ENCODE measurements at regions not wholly inside any gene's neighbourhood (a gene's known extent, or its start where the extent isn't known, plus 50 kb on each side); places are given as distances from the start of the nearest gene placed in this dataset.

DNA sequence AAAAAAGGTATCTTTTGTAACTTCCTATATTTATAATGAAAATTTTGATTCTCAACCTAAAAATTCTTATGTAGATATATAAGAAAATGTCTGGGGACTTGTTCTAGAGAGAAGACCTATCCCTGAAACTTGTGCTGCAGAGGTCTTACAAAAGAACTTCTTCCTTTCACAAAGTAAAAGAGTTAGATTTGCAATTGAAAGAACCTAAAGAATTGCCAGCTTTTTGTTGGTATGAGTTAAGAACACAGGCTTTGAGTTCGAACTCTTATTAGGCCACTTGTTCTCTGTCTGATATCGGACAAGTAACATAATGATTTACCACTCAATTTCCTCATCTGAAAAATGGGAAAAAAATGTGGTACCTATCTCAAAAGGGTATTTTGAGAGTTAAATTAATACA lies 162.0 kb upstream of the LAMA2 start:
- intact Hi-C loops (cut with DNase I; ENCODE audit: low total_unique reads) (no loop called here), in situ Hi-C loops (cut with MboI; ENCODE audit: low pct_ligation_motif_present in 1 of 4, low pct_unique_long_range_greater_than_20kb in 1 of 4, low sequenced_read_pairs in 3 of 4) (no loop called here)
- no peaks in the 10 kb centered on the region for H3K36me3 ChIP-seq
- H3K27me3 ChIP-seq, result no peaks in the 10 kb centered on the region
- H3K27ac ChIP-seq, result no peak overlapping the region
- no peaks in the 10 kb centered on the region for H3K4me1 ChIP-seq
- no peak overlapping the region for H3K4me3 ChIP-seq
- no peak for TF ChIP-seq POLR2A (IDR thresholded peaks at IDR 0.05)
- no peak for TF ChIP-seq EP300 (IDR thresholded peaks at IDR 0.05; ENCODE audit: low read depth)
- no peak for TF ChIP-seq POLR2AphosphoS5 (IDR thresholded peaks at IDR 0.05)
- TF ChIP-seq, protein P1, sequence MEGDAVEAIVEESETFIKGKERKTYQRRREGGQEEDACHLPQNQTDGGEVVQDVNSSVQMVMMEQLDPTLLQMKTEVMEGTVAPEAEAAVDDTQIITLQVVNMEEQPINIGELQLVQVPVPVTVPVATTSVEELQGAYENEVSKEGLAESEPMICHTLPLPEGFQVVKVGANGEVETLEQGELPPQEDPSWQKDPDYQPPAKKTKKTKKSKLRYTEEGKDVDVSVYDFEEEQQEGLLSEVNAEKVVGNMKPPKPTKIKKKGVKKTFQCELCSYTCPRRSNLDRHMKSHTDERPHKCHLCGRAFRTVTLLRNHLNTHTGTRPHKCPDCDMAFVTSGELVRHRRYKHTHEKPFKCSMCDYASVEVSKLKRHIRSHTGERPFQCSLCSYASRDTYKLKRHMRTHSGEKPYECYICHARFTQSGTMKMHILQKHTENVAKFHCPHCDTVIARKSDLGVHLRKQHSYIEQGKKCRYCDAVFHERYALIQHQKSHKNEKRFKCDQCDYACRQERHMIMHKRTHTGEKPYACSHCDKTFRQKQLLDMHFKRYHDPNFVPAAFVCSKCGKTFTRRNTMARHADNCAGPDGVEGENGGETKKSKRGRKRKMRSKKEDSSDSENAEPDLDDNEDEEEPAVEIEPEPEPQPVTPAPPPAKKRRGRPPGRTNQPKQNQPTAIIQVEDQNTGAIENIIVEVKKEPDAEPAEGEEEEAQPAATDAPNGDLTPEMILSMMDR (IDR thresholded peaks at IDR 0.05), result no peak
- no peak for DNase-seq
- 85% methylated on average over 2 of the region's 2 CpGs for WGBS, 2 donors (ENCODE audit: low coverage in 1 of 2)
- no peaks in the 10 kb centered on the region for H3K9me3 ChIP-seq

DNA sequence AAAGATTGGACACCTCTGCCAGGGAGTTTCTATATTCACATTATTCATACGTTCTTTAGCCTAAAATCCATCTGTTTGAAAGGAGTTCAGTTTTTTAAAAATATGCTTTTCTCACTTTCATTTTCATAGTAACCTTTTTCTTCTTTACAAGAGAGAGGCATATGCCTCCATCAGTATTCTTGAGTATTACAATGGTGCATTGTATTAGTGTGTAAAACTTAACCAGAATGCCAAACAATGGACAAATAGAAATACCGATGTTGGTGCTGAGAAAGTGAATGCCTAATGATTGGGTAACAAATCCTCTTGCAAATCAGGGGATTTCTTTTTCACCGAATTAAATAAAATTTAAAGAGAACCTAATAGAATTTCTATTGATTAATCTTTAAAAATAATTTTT lies 163.2 kb upstream of the LAMA2 start:
- TF ChIP-seq, protein P1 (IDR thresholded peaks at IDR 0.05), result no peak
- TF ChIP-seq EP300 (IDR thresholded peaks at IDR 0.05; ENCODE audit: low read depth), result no peak
- TF ChIP-seq POLR2A (IDR thresholded peaks at IDR 0.05), result no peak
- TF ChIP-seq POLR2AphosphoS5 (IDR thresholded peaks at IDR 0.05), result no peak
- no peak overlapping the region for H3K27ac ChIP-seq
- no peaks in the 10 kb centered on the region for H3K4me1 ChIP-seq
- intact Hi-C loops (cut with DNase I; ENCODE audit: low total_unique reads), result no loop called here
- H3K36me3 ChIP-seq, result no peaks in the 10 kb centered on the region
- no peaks in the 10 kb centered on the region for H3K27me3 ChIP-seq
- in situ Hi-C loops (cut with MboI; ENCODE audit: low pct_ligation_motif_present in 1 of 4, low pct_unique_long_range_greater_than_20kb in 1 of 4, low sequenced_read_pairs in 3 of 4), result no loop called here
- no peak overlapping the region for H3K4me3 ChIP-seq
- WGBS, 2 donors (ENCODE audit: low coverage in 1 of 2), result 82 to 89% methylated on average over 3 of the region's 3 CpGs
- DNase-seq, result no peak
- H3K9me3 ChIP-seq, result no peaks in the 10 kb centered on the region

DNA sequence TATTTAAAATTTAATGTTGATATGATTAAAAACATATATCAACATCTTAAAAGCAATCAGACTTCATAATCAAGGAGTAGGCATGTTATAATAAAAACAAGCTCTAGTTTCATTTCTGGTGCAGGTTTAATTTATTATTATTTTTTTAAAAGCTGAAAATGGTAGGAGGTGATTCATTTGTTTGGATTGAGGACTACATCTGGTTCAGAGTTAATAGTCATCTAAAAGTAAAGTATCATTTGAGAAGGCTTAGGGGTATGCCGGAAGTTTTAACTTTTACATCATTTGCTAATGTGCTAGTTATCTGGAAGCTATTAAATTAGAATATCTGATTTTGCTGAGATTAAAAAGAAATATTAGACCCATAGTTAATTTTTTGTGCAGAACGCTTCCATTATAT lies 169.5 kb upstream of the LAMA2 start:
- Histone ChIP-seq H3K27me3 (no peaks in the 10 kb centered on the region), H3K4me3 (no peak overlapping the region), H3K4me1 (no peaks in the 10 kb centered on the region), H3K27ac (no peak overlapping the region), H3K36me3 (no peaks in the 10 kb centered on the region), H3K9me3 (no peaks in the 10 kb centered on the region)
- intact Hi-C loops (cut with DNase I; ENCODE audit: low total_unique reads), result no loop called here
- no peak for DNase-seq
- TF ChIP-seq POLR2AphosphoS5 (IDR thresholded peaks at IDR 0.05), result no peak
- no peak for TF ChIP-seq POLR2A (IDR thresholded peaks at IDR 0.05)
- TF ChIP-seq, protein P1 (IDR thresholded peaks at IDR 0.05), result no peak
- TF ChIP-seq EP300 (IDR thresholded peaks at IDR 0.05; ENCODE audit: low read depth), result no peak
- 75 to 76% methylated on average over 2 of the region's 2 CpGs for WGBS, 2 donors (ENCODE audit: low coverage in 1 of 2)
- in situ Hi-C loops (cut with MboI; ENCODE audit: low pct_ligation_motif_present in 1 of 4, low pct_unique_long_range_greater_than_20kb in 1 of 4, low sequenced_read_pairs in 3 of 4), result no loop called here

DNA sequence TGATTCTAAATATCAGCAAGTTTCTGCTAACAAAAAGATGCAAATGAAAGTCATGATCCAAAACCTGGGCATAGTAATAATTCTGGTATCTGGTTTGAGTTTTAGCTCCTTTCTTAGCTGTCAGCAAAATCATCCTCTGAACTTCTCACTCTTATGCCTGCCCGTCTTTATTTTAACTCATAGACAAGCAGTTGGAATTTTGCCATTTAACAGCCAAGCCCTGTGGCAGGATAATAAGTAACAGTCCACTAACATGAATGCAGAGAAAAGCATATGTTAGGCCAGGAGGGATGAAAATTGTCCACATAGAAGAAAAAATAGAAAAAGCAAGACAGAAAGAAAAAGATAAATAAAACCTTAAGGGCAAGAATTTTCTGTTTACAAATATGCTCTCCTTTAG lies 170.0 kb upstream of the LAMA2 start:
- 39 to 43% methylated on average over 1 of the region's 1 CpG for WGBS, 2 donors (ENCODE audit: low coverage in 1 of 2)
- intact Hi-C loops (cut with DNase I; ENCODE audit: low total_unique reads) (no loop called here), in situ Hi-C loops (cut with MboI; ENCODE audit: low pct_ligation_motif_present in 1 of 4, low pct_unique_long_range_greater_than_20kb in 1 of 4, low sequenced_read_pairs in 3 of 4) (no loop called here)
- Histone ChIP-seq H3K4me1 (no peaks in the 10 kb centered on the region), H3K9me3 (no peaks in the 10 kb centered on the region), H3K4me3 (no peak overlapping the region), H3K36me3 (no peaks in the 10 kb centered on the region), H3K27me3 (no peaks in the 10 kb centered on the region), H3K27ac (no peak overlapping the region)
- no peak for DNase-seq
- TF ChIP-seq POLR2A (IDR thresholded peaks at IDR 0.05), result no peak
- no peak for TF ChIP-seq POLR2AphosphoS5 (IDR thresholded peaks at IDR 0.05)
- TF ChIP-seq, protein P1 (IDR thresholded peaks at IDR 0.05), result no peak
- TF ChIP-seq EP300 (IDR thresholded peaks at IDR 0.05; ENCODE audit: low read depth), result no peak

Measured in transverse colon (tissue), 4 donors.